ENCODE measurements at regions not wholly inside any gene's neighbourhood (a gene's known extent, or its start where the extent isn't known, plus 50 kb on each side); places are given as distances from the start of the nearest gene placed in this dataset.
A peak's percentile ranks its signal among the peaks of the same experiment; 100 is the strongest.

GRCh38 chr22:44368611-44369292 is 56.0 kb upstream of the SHISAL1 start:
- Histone ChIP-seq H3K27ac (ENCODE audit: low read depth, low read length) (no peak overlapping the region), H4K20me1 (ENCODE audit: insufficient read depth, low read length) (no peaks in the 10 kb centered on the region), H3K4me2 (ENCODE audit: insufficient read depth, low read length) (no peak overlapping the region), H3K4me3 (ENCODE audit: insufficient read depth, low read length) (no peak overlapping the region), H2AFZ (ENCODE audit: low read length) (no peak overlapping the region), H3K36me3 (ENCODE audit: insufficient read depth, low read length) (no peaks in the 10 kb centered on the region), H3K79me2 (ENCODE audit: insufficient read depth, low read length) (no peaks in the 10 kb centered on the region), H3K27me3 (ENCODE audit: insufficient read depth, low read length) (no peaks in the 10 kb centered on the region), H3K4me1 (ENCODE audit: insufficient read depth, low read length) (peaks cover 9% of the 10 kb centered on the region), H3K9me3 (ENCODE audit: low read depth, low read length) (no peaks in the 10 kb centered on the region)
- no peak for TF ChIP-seq CTCF (IDR thresholded peaks at IDR 0.05; ENCODE audit: extremely low read depth, low read depth, low read length)
- DNase-seq (ENCODE audit: insufficient read length, low spot score, missing footprints), result peak; percentile 56

GRCh38 chr22:44366372-44367300 is 53.9 kb upstream of the SHISAL1 start:
- no peak overlapping the region for H2AFZ ChIP-seq (ENCODE audit: low read length)
- H3K4me1 ChIP-seq (ENCODE audit: insufficient read depth, low read length), result peaks cover 24% of the 10 kb centered on the region
- peak; percentile 71 for DNase-seq (ENCODE audit: insufficient read length, low spot score, missing footprints)
- H3K36me3 ChIP-seq (ENCODE audit: insufficient read depth, low read length), result no peaks in the 10 kb centered on the region
- no peak for TF ChIP-seq CTCF (IDR thresholded peaks at IDR 0.05; ENCODE audit: extremely low read depth, low read depth, low read length)
- no peaks in the 10 kb centered on the region for H3K27me3 ChIP-seq (ENCODE audit: insufficient read depth, low read length)
- H3K4me2 ChIP-seq (ENCODE audit: insufficient read depth, low read length), result no peak overlapping the region
- no peaks in the 10 kb centered on the region for H3K9me3 ChIP-seq (ENCODE audit: low read depth, low read length)
- H3K27ac ChIP-seq (ENCODE audit: low read depth, low read length), result no peak overlapping the region
- no peaks in the 10 kb centered on the region for H3K79me2 ChIP-seq (ENCODE audit: insufficient read depth, low read length)
- H3K4me3 ChIP-seq (ENCODE audit: insufficient read depth, low read length), result no peak overlapping the region
- no peaks in the 10 kb centered on the region for H4K20me1 ChIP-seq (ENCODE audit: insufficient read depth, low read length)

GRCh38 chr22:44365832-44366231 is 53.1 kb upstream of the SHISAL1 start:
- no peak for DNase-seq (ENCODE audit: insufficient read length, low spot score, missing footprints)
- H3K4me1 ChIP-seq (ENCODE audit: insufficient read depth, low read length), result peaks cover 32% of the 10 kb centered on the region
- H3K36me3 ChIP-seq (ENCODE audit: insufficient read depth, low read length), result no peaks in the 10 kb centered on the region
- H3K27me3 ChIP-seq (ENCODE audit: insufficient read depth, low read length), result no peaks in the 10 kb centered on the region
- no peak for TF ChIP-seq CTCF (IDR thresholded peaks at IDR 0.05; ENCODE audit: extremely low read depth, low read depth, low read length)
- no peak overlapping the region for H3K4me2 ChIP-seq (ENCODE audit: insufficient read depth, low read length)
- H3K79me2 ChIP-seq (ENCODE audit: insufficient read depth, low read length), result no peaks in the 10 kb centered on the region
- H3K27ac ChIP-seq (ENCODE audit: low read depth, low read length), result no peak overlapping the region
- H3K4me3 ChIP-seq (ENCODE audit: insufficient read depth, low read length), result no peak overlapping the region
- H4K20me1 ChIP-seq (ENCODE audit: insufficient read depth, low read length), result no peaks in the 10 kb centered on the region
- H2AFZ ChIP-seq (ENCODE audit: low read length), result no peak overlapping the region
- H3K9me3 ChIP-seq (ENCODE audit: low read depth, low read length), result no peaks in the 10 kb centered on the region

- Histone ChIP-seq H3K79me2 (ENCODE audit: insufficient read depth, low read length) (no peaks in the 10 kb centered on the region), H3K27ac (ENCODE audit: low read depth, low read length) (no peak overlapping the region), H3K4me3 (ENCODE audit: insufficient read depth, low read length) (no peak overlapping the region), H3K9me3 (ENCODE audit: low read depth, low read length) (no peaks in the 10 kb centered on the region), H3K4me1 (ENCODE audit: insufficient read depth, low read length) (peaks cover 38% of the 10 kb centered on the region), H3K27me3 (ENCODE audit: insufficient read depth, low read length) (no peaks in the 10 kb centered on the region), H3K4me2 (ENCODE audit: insufficient read depth, low read length) (no peak overlapping the region), H3K36me3 (ENCODE audit: insufficient read depth, low read length) (no peaks in the 10 kb centered on the region), H2AFZ (ENCODE audit: low read length) (no peak overlapping the region), H4K20me1 (ENCODE audit: insufficient read depth, low read length) (no peaks in the 10 kb centered on the region)
- no peak for TF ChIP-seq CTCF (IDR thresholded peaks at IDR 0.05; ENCODE audit: extremely low read depth, low read depth, low read length)
- peak; percentile 21 for DNase-seq (ENCODE audit: insufficient read length, low spot score, missing footprints)
These were observed 52.4 kb upstream of the SHISAL1 start for GRCh38 chr22:44365191-44365590.

Data from osteoblast (primary cell).